ENCODE measurements at regions not wholly inside any gene's neighbourhood (a gene's known extent, or its start where the extent isn't known, plus 50 kb on each side); places are given as distances from the start of the nearest gene placed in this dataset.

DNA sequence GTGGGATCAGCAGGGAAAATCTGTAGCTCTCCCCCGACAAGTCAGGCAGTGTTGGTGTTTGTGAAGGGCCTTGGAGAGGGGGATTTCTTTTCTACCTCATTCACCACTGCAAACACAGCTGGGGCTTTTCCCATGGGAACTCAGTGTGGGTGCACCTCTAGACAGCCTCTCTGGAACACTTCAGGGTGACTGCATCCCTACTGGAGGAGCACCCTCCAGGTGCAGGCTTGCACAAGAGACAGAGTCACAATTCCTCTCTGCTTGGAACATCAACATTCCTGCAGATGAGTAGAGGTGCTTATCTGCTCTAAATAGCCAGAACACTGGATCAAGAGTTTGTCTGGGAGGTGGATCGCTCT is 72.7 kb upstream of the AKAP13 start:
- DNase-seq (ENCODE audit: low spot score): no peak

DNA sequence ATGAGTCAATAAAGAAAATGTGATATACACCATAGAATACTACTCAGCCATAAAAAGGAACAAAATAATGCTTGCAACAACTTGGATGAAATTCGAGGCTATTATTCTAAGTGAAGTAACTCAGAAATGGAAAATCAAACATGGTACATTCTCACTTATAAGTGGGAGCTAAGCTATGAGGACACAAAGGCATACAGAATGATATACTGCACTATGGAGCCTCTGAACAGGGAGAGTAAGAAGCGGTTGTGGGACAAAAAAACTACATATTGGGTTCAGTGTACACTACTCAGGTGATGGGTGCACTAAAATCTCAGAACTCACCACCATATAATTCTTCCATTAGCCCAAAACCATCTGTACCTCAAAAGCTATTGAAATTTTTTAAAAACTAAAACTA is 68.8 kb upstream of the AKAP13 start:
- DNase-seq (ENCODE audit: low spot score): no peak

GRCh38 chr15:85312486-85312885 is 67.9 kb upstream of the AKAP13 start:
- DNase-seq (ENCODE audit: low spot score): no peak

DNA sequence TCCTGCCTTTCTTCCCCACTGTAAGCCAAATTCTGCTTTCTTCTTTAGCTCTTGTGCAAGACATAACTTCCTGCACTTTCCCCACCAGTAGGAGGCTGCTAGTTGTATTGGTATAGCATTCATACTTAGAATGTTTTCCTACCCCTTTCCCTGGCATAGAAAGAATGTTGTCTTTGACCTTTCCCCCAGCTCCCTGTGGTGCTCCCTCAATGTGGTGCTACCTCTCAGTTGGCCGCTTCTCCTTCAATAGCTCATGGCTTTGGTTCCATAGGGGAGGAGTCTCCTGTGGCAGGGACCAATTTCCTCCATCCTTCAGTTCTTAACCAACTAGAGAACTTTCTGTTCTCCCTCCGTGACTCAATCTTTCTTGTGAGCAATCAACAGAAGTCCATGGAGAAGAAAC is 67.5 kb upstream of the AKAP13 start:
- no peak for DNase-seq (ENCODE audit: low spot score)

GRCh38 chr15:85313339-85313738 is 67.1 kb upstream of the AKAP13 start:
- no peak for DNase-seq (ENCODE audit: low spot score)

DNA sequence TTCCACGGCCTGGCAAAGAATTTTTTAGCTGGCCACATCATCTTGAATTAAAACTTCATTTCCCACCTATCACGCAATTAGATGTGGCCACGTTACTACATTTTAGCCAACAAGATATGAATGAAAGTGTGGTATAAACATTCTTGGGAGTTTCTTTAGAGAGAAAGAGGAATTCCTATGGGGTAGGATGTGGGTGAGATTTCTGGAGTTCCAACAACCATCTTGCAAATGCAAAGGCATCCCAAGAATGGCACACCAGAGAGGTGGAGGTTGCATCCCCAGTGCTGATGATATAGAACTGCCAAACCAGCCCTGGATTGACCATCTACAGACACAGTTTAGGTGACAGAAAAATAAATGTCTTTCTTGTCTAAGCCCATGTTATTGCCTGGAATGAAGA is 66.3 kb upstream of the AKAP13 start:
- DNase-seq (ENCODE audit: low spot score): no peak

DNA sequence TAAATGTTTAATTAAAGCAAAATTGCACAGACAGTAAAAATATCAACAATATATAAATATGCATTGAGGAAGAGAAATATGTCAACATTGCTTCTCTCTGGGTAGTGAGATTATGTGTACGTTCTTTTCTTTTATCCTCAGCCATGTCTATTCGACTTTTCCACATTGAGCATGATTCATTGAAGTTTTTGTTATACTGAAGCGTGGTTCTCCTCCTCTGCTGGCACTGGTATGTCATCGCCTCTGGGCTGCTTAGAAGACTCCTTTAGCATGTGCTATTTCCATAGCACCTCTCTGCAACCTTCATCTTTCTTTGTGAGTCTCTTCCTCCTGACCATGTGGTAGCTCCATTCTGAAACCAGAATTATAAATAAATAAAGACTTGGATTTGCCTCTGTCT is 65.8 kb upstream of the AKAP13 start:
- DNase-seq (ENCODE audit: low spot score): no peak

DNA sequence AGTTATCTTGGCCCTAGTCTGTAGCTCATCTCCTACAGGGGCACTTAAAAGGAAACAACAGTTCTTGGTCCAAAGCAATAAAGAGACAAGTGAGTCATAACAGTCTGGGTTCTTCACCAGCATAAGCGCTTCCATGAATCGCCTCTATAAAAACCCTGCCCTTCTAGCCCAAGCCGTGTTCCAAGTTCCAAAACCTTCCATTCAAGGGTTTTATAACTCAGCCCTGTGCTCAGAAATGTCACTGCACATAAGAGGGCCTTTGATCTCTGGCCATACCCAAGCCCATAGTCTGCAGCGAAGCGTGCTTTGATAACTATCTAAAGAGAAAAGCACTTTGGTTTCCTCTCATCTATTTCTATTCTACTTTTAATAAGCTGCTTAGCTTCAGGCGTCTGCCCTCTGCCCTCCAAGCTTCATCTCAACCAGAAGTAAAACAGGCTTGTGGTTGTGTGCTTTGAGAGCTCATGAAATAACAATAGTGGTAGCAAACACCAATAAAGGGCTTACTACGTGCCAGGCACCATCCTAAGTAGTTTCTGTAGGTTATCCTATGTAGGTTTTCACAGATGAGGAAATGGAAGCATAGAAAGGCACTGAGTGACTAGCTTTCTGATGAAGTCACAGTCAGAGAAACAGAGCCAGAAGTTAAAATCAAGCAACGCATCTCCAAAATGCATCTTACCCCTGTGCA is 64.0 kb upstream of the AKAP13 start:
- DNase-seq (ENCODE audit: low spot score): no peak

DNA sequence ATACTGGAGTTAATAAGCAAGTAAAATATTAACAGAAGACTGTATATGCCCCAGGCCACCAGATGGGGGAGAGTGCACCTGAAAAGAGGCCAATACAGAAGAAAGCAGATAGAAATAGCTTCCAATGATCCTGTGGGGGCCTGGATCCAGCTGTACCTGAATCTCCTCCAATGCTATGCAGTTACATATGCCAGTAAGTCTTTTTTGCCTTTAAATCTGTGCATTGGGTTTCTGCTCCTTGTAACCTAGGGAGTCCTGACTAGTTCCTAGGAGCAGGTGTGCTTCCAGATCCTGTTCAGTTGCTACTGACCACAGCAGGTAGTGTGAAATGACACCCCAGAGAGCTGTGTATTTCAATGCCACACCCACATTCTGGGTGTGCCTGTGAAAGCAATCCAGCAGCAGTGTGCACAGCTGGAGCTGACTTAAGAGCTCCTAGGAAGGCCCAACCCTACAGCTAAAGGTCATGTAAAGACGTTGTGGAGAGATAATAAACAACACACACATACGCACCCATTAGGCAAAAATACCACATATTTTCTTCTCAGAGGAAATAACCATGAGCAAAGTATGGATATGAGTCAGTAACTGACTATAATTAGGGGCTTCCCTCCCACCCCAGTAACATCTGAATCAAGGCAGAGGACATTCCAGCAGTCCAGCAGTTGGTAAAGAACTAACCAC is 62.2 kb upstream of the AKAP13 start:
- DNase-seq (ENCODE audit: low spot score): no peak

GRCh38 chr15:85318732-85319076 is 61.7 kb upstream of the AKAP13 start:
- DNase-seq (ENCODE audit: low spot score): no peak

GRCh38 chr15:85324202-85324601 is 56.2 kb upstream of the AKAP13 start:
- no peak for DNase-seq (ENCODE audit: low spot score)

- no peak for DNase-seq (ENCODE audit: low spot score)
Observed at GRCh38 chr15:85325834-85326233, 54.6 kb upstream of the AKAP13 start.

DNA sequence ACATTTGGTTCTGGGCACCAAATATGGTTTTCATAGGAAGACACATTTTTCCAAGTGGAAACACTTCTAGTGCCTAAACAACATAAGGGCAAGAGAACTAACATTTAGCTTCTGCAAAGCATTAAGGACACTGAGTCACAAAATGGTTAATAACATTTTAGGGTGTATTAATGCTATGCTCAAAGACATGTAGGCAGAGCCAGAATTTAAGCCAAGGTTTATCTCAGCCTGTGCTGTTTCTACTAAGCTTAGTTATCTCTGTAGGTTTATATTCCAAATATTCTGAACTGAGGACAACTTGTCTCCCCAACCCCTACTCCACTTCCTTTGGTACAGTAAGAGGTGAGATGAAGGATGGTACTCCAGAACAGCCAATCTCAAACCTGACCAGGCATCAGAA is 54.1 kb upstream of the AKAP13 start:
- no peak for DNase-seq (ENCODE audit: low spot score)

GRCh38 chr15:85327820-85328219 is 52.6 kb upstream of the AKAP13 start:
- DNase-seq (ENCODE audit: low spot score): no peak

DNA sequence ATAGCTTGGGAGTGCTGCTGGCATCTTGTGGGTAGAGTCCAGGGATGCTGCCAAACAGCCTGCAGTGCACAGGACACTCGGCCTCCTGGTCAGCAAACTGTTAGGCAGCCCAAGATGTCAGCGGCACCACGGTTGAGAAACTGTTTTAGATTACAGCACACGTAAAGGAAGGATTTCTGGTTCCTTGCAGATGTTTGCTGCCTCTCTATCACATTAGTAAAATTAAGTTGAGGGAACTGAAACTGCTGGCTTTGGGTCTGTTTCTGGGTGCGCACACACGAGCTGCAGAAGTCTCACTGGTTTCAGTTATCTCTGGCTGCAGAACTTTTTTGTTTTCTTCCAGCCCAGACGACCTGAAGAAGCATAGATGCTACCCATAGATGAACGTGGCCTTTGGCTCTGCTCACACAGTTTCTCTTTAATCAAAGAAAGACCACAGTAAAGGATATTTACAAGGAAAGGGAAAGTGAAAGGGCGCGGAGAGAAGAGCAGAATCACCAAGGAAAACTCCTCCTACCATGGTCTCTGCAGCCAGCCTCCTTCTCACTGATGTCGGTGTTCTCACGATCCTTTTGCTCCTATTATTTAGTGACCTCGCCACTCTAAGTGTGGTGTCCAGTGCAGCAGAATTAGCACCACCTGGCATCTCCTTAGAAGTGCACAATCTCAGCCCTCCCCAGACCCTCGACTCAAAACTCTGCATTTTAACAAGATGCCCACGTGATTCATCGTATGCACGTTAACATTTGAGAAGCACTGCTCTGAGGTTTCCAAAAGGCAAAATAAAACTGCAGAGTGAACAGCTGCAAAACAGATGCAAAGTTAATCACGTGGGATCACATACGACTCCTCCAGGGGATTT is 50.6 kb upstream of the AKAP13 start:
- DNase-seq (ENCODE audit: low spot score): no peak

Data from hematopoietic multipotent progenitor cell treated with erythropoietin and hydrocortisone succinate and interleukin-3 and kit ligand, for 15 days (in vitro differentiated cells).